ENCODE measurements at regions not wholly inside any gene's neighbourhood (a gene's known extent, or its start where the extent isn't known, plus 50 kb on each side); places are given as distances from the start of the nearest gene placed in this dataset.

- no peak for TF ChIP-seq CTCF (conservative IDR thresholded peaks at IDR 0.05)
- Mint-ChIP-seq H3K27me3 (ENCODE audit: low read depth) (no peaks in the 10 kb centered on the region; the same call in none of the 2 replicates), H3K9me3 (no peaks in the 10 kb centered on the region), H3K4me3 (no peak overlapping the region), H3K4me1 (peaks cover 10 to 21% of the 10 kb centered on the region in 2 experiments), H3K27ac (no peak overlapping the region), H3K36me3 (ENCODE audit: insufficient read depth in 1 of 3, low read depth in 3 of 3) (no peaks in the 10 kb centered on the region)
- Histone ChIP-seq H3K27ac (ENCODE audit: insufficient read length, low read depth, low read length) (no peak overlapping the region), H3K79me2 (ENCODE audit: insufficient read depth, low read length) (no peaks in the 10 kb centered on the region), H3K9ac (ENCODE audit: extremely low read depth, insufficient read length, low read length) (no peak overlapping the region), H2AK5ac (ENCODE audit: insufficient read length, low read length) (no peak overlapping the region), H3K14ac (ENCODE audit: insufficient read depth, low read length) (no peak overlapping the region), H3K18ac (ENCODE audit: insufficient read length, low read depth, low read length) (no peak overlapping the region), H2BK120ac (ENCODE audit: low read depth, low read length, poor library complexity, severe bottlenecking) (no peak overlapping the region), H3K4me2 (ENCODE audit: insufficient read depth, insufficient read length, low read length) (no peak overlapping the region), H4K20me1 (ENCODE audit: control insufficient read depth, insufficient read depth, insufficient read length) (no peaks in the 10 kb centered on the region), H3K23me2 (ENCODE audit: insufficient read length, low read depth, low read length, poor library complexity, severe bottlenecking) (no peaks in the 10 kb centered on the region), H2BK15ac (ENCODE audit: low read depth, low read length) (no peak overlapping the region), H3K23ac (ENCODE audit: insufficient read length, low read depth, low read length) (no peak overlapping the region), H4K5ac (ENCODE audit: insufficient read length, low read depth, low read length) (no peak overlapping the region), H3K4me1 (ENCODE audit: insufficient read depth, low read length) (no peaks in the 10 kb centered on the region), H3K27me3 (ENCODE audit: insufficient read depth, low read length) (no peaks in the 10 kb centered on the region), H3K4ac (ENCODE audit: low read depth, low read length) (no peak overlapping the region), H4K91ac (ENCODE audit: insufficient read length, low read depth, low read length) (no peak overlapping the region), H3T11ph (ENCODE audit: low read length) (no peak overlapping the region), H2BK12ac (ENCODE audit: insufficient read length, low read depth, low read length) (no peak overlapping the region), H2AFZ (ENCODE audit: low read length) (no peak overlapping the region), H3K9me3 (ENCODE audit: control insufficient read depth, low read depth, low read length) (no peaks in the 10 kb centered on the region), H2BK20ac (ENCODE audit: low read depth, low read length, poor library complexity, severe bottlenecking) (no peak overlapping the region), H3K56ac (ENCODE audit: insufficient read length, low read depth, low read length) (no peak overlapping the region), H4K8ac (replicated peaks; ENCODE audit: insufficient read length, low read depth, low read length) (no peak overlapping the region), H2BK5ac (ENCODE audit: insufficient read length, low read length) (no peak overlapping the region), H3K79me1 (ENCODE audit: insufficient read depth, low read depth, low read length, poor library complexity, severe bottlenecking) (no peaks in the 10 kb centered on the region)
- no CpG with 5 or more reads among the region's 7 CpGs for WGBS (ENCODE audit: extremely low coverage, insufficient read length, low lambda C conversion rate)
- DNase-seq, result no peak
These were observed 265.7 kb downstream of the UACA start for GRCh38 chr15:70497661-70498060.
